GM12878 (cell line): ENCODE measurements at regions not wholly inside any gene's neighbourhood (a gene's known extent, or its start where the extent isn't known, plus 50 kb on each side); places are given as distances from the start of the nearest gene placed in this dataset.

Experiments
- ATAC-seq: fragments of 200-7000 bp; cut with Tn5 transposase; 3 replicates; pipeline ENCODE4 v1.9.1; 2020; ENCODE audit warnings: mild to moderate bottlenecking, moderate library complexity
- BruUV-seq: library from RNA; stranded (reverse); fragments of 400-500 nt; replicated peaks from 2 replicates; lab custom pipeline; 2021; lab: Mats Ljungman, UMichigan
- CTCF ChIA-PET: fragments of 300-600 bp; sonication (Branson Sonifier 250); formaldehyde crosslinking; extraction: SDS; loops from one replicate; lab custom pipeline; 2021; ENCODE audit warnings: inconsistent platforms; lab: Yijun Ruan, JAX
- POLR2A ChIA-PET: fragments of 350-600 bp; formaldehyde crosslinking; extraction: SDS; loops from one replicate; lab custom pipeline; 2021; ENCODE audit warnings: inconsistent platforms; lab: Charles Lee
- RAD21 ChIA-PET: fragments of 300-600 bp; sonication (Branson Sonifier 250); formaldehyde crosslinking; loops from one replicate; lab custom pipeline; 2023; ENCODE audit warnings: antibody characterized with exemption; ENCODE audit not compliant: unreplicated experiment; lab: Charles Lee
- SMC1A ChIA-PET: fragments of 300-600 bp; sonication (Branson Sonifier 250); formaldehyde crosslinking; loops from one replicate; lab custom pipeline; 2023; ENCODE audit not compliant: unreplicated experiment, uncharacterized antibody; lab: Charles Lee
- DNase-seq: peaks from one replicate; pipeline ENCODE4 v3.0.0-alpha.2; 2011; ENCODE audit warnings: low read depth, low spot score
- FAIRE-seq: peaks from 3 replicates; lab custom pipeline; 2011; peaks lifted over from hg19 to GRCh38; lab: Jason Lieb, UNC
- H2AFZ ChIP-seq: 2 replicates; pipeline ENCODE4 v1.6.0; 2011; ENCODE audit warnings: low read depth, low read length, control low read depth; ENCODE audit not compliant: control insufficient read depth
- H3K27ac ChIP-seq: 2 replicates; pipeline ENCODE4 v1.5.1; 2011; ENCODE audit warnings: control low read depth; ENCODE audit not compliant: control insufficient read depth, insufficient read depth
- H3K27me3 ChIP-seq, 2 experiments: replicated peaks in 1 of 2; 2 replicates each; pipeline versions ENCODE4 v1.6.0 to v1.6.1; 2011; ENCODE audit warnings: low read length in 1 of 2; ENCODE audit not compliant: control insufficient read depth in 2 of 2, insufficient read depth in 2 of 2
- H3K36me3 ChIP-seq, 2 experiments: 2 replicates each; pipeline ENCODE4 v1.5.1; 2011; ENCODE audit warnings: low read length in 1 of 2; ENCODE audit not compliant: control insufficient read depth in 2 of 2, insufficient read depth in 2 of 2
- H3K4me1 ChIP-seq: 2 replicates; pipeline ENCODE4 v1.6.1; 2011; ENCODE audit warnings: mild to moderate bottlenecking, low read length, moderate library complexity, mixed read lengths; ENCODE audit not compliant: control insufficient read depth, insufficient read depth
- H3K4me2 ChIP-seq: 2 replicates; pipeline ENCODE4 v1.6.0; 2011; ENCODE audit warnings: control low read depth; ENCODE audit not compliant: control insufficient read depth, insufficient read depth
- H3K4me3 ChIP-seq: fragments of 200-600 bp; sonication (generic); 2 replicates; pipeline ENCODE4 v1.5.1; 2016
- H3K79me2 ChIP-seq: 2 replicates; pipeline ENCODE4 v1.6.0; 2011; ENCODE audit warnings: low read length; ENCODE audit not compliant: control insufficient read depth, insufficient read depth
- H3K9ac ChIP-seq: 2 replicates; pipeline ENCODE4 v1.8.0; 2011; ENCODE audit warnings: low read length, control low read depth, mixed read lengths; ENCODE audit not compliant: control insufficient read depth, insufficient read depth
- H3K9me3 ChIP-seq: replicated peaks from 3 replicates; pipeline ENCODE4 v1.5.1; 2011; ENCODE audit warnings: mild to moderate bottlenecking, low read length; ENCODE audit not compliant: control insufficient read depth, insufficient read depth
- H4K20me1 ChIP-seq: 2 replicates; pipeline ENCODE4 v1.6.0; 2011; ENCODE audit not compliant: control insufficient read depth, insufficient read depth
- BHLHE40 ChIP-seq, 2 experiments: fragments of 450-650 bp in 1 of 2; IDR thresholded peaks; 2 replicates each; pipeline ENCODE4 v1.6.1; 2011 to 2017; ENCODE audit warnings: low read depth in 2 of 2, borderline replicate concordance in 1 of 2, improper control_type of control experiment in 1 of 2, low read length in 1 of 2, mild to moderate bottlenecking in 1 of 2
- CHD1 ChIP-seq: IDR thresholded peaks from 2 replicates; pipeline ENCODE4 v1.6.1; 2012; ENCODE audit warnings: low read depth, low read length, improper control_type of control experiment
- E2F4 ChIP-seq: IDR thresholded peaks from 2 replicates; pipeline ENCODE4 v1.6.1; 2012; ENCODE audit warnings: low read depth, low read length, improper control_type of control experiment
- GATAD2B ChIP-seq: fragments of 450-650 bp; conservative IDR thresholded peaks from 2 replicates; pipeline ENCODE4 v1.6.1; 2017; ENCODE audit warnings: low read depth, mild to moderate bottlenecking, moderate library complexity
- HDGF ChIP-seq: fragments of 450-650 bp; IDR thresholded peaks from 2 replicates; pipeline ENCODE4 v1.6.1; 2016; ENCODE audit warnings: antibody characterized with exemption
- IKZF1 ChIP-seq: fragments of 450-650 bp; conservative IDR thresholded peaks from 2 replicates; pipeline ENCODE4 v1.6.1; 2017; ENCODE audit warnings: antibody characterized with exemption, mild to moderate bottlenecking
- KDM1A ChIP-seq: fragments of 200-600 bp; sonication (generic); IDR thresholded peaks from 2 replicates; pipeline ENCODE4 v1.6.1; 2016; ENCODE audit warnings: borderline replicate concordance
- MYC ChIP-seq: IDR thresholded peaks from 2 replicates; pipeline ENCODE4 v1.6.1; 2011; ENCODE audit warnings: mild to moderate bottlenecking, low read length, moderate library complexity, inconsistent platforms; ENCODE audit not compliant: insufficient read depth, insufficient replicate concordance, insufficient read length, severe bottlenecking
- NFYB ChIP-seq: IDR thresholded peaks from 2 replicates; pipeline ENCODE4 v1.6.1; 2011; ENCODE audit warnings: low read depth, mild to moderate bottlenecking, low read length, improper control_type of control experiment, moderate library complexity; ENCODE audit not compliant: insufficient read depth
- NR2F1 ChIP-seq: fragments of 450-650 bp; conservative IDR thresholded peaks from 2 replicates; pipeline ENCODE4 v1.6.1; 2017; ENCODE audit warnings: mild to moderate bottlenecking
- RAD51 ChIP-seq: fragments of 450-650 bp; IDR thresholded peaks from 2 replicates; pipeline ENCODE4 v1.6.1; 2016; ENCODE audit warnings: moderate library complexity, mild to moderate bottlenecking, inconsistent platforms
- SMARCA5 ChIP-seq: fragments of 450-650 bp; IDR thresholded peaks from 2 replicates; pipeline ENCODE4 v1.6.1; 2017; ENCODE audit warnings: mild to moderate bottlenecking
- SMC3 ChIP-seq: IDR thresholded peaks from 2 replicates; pipeline ENCODE4 v1.6.1; 2011; ENCODE audit warnings: low read length, improper control_type of control experiment, borderline replicate concordance
- YY1 ChIP-seq: IDR thresholded peaks from 2 replicates; pipeline ENCODE4 v1.6.1; 2011; ENCODE audit warnings: low read depth, mild to moderate bottlenecking, low read length
- ZBED1 ChIP-seq: IDR thresholded peaks from 2 replicates; pipeline ENCODE4 v1.6.1; 2016; ENCODE audit warnings: borderline replicate concordance
- ZNF24 ChIP-seq: fragments of 450-650 bp; IDR thresholded peaks from 2 replicates; pipeline ENCODE4 v1.6.1; 2017; ENCODE audit warnings: antibody characterized with exemption, mild to moderate bottlenecking
- WGBS: methylation state at CpG from one replicate; pipeline ENCODE4 v1.1.6; 2016; ENCODE audit warnings: low lambda C conversion rate; ENCODE audit not compliant: insufficient replicate concordance, insufficient coverage; ENCODE audit errors: missing lambda C conversion rate; 5-methylcytosine and 5-hydroxymethylcytosine counted together
- in situ Hi-C: fragments of 300-500 bp; cut with MboI; formaldehyde crosslinking; loops from 9 replicates; pipeline ENCODE4 v1.14.3; 2018; ENCODE audit warnings: mixed read lengths
- intact Hi-C: fragments of 100-400 bp; cut with micrococcal nuclease; formaldehyde crosslinking; loops from one replicate; pipeline ENCODE4 v1.14.2; 2022; ENCODE audit not compliant: unreplicated experiment
- TF ChIP-seq, protein P1 (sequence below): fragments of 450-650 bp; IDR thresholded peaks from 2 replicates; pipeline ENCODE4 v1.6.1; 2017; ENCODE audit warnings: borderline replicate concordance

DNA sequence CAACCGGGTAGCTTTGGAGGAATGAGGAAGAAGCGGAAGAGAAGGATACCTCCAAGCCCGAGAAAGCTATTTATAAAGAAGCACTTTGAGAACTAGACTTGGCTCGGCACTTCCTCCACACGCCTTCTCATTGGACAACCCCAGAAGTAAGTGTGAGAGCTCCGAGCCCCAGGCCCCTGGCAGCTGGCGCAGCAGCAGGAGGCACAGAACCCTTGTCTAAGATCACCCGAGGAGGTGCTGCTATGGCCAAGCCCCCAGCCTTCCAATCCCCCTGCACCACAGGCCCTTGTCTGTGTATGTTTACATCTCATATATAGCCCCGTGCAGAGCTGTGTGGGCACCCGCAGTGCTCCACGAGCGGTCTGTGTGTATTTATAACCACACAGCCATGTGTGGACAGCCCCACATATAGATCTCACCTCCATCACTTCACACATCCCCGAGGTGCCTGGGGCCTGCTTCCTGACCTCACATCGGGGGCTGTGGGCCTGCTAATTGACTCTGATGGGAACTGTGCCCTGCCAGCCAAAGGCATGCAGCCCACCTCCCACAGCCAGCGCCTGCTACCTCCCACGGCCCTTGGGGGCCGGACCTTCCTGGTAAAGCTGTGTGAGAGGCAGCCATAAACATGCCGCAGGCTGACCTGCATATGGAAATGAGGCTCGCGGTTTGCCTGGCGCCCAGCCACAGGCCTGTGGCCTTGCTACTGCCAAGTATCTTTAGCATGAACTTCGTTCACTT lies 96.1 kb downstream of the C17orf67 start:
- H3K27me3 ChIP-seq: no peaks in the 10 kb centered on the region; a peak in 2 of 4 replicates
- H3K9ac ChIP-seq: no peak overlapping the region
- SMC1A ChIA-PET: no interaction called here
- no peaks in the 10 kb centered on the region for H4K20me1 ChIP-seq
- DNase-seq: no peak
- no peak overlapping the region for H3K27ac ChIP-seq
- H3K4me2 ChIP-seq: no peak overlapping the region
- TF ChIP-seq IKZF1 (peak; percentile 31), BHLHE40 (IDR thresholded peaks at IDR 0.05; ENCODE audit: borderline replicate concordance in 1 of 2, low read depth in 2 of 2, low read length in 1 of 2) (0 out of 4 replicates have a peak, but pooled peaks of 1 of the 2 experiments have one; percentile 10), NR2F1 (peak; percentile 50), ZBED1 (no peak), ZNF24 (no peak), KDM1A (no peak)
- TF ChIP-seq, all 136 proteins: peak for 3
- RAD21 ChIA-PET: no interaction called here
- POLR2A ChIA-PET: interaction anchor here (0.6 kb wide), 1 partner anchor 52 kb away, joined by 3 read pairs; no protein-coding TSS in a partner anchor
- no peaks in the 10 kb centered on the region for H3K36me3 ChIP-seq
- no peak overlapping the region for H2AFZ ChIP-seq
- no peaks in the 10 kb centered on the region for H3K79me2 ChIP-seq
- 21% methylated on average over 22 of the region's 22 CpGs for WGBS
- in situ Hi-C loops: no loop called here
- FAIRE-seq (no peak), ATAC-seq (peak; percentile 57)
- H3K4me1 ChIP-seq: no peaks in the 10 kb centered on the region
- CTCF ChIA-PET: interaction anchor here (1.2 kb wide), 1 partner anchor 70 kb away, joined by 3 read pairs; no protein-coding TSS in a partner anchor
- H3K9me3 ChIP-seq: no peaks in the 10 kb centered on the region
- H3K4me3 ChIP-seq: no peak overlapping the region
- BruUV-seq: no TSS peak
- intact Hi-C loops: no loop called here

GRCh38 chr17:56739376-56739775 lies 94.3 kb downstream of the C17orf67 start:
- DNase-seq (no peak), ATAC-seq (no peak), FAIRE-seq (no peak)
- no peak overlapping the region for H2AFZ ChIP-seq
- SMC1A ChIA-PET: interaction anchor here (0.6 kb wide), 1 partner anchor 597 kb away, joined by 3 read pairs; no protein-coding TSS in a partner anchor
- H3K9me3 ChIP-seq: no peaks in the 10 kb centered on the region
- no peak overlapping the region for H3K4me2 ChIP-seq
- BruUV-seq: no TSS peak
- no peaks in the 10 kb centered on the region for H3K79me2 ChIP-seq
- intact Hi-C loops: no loop called here
- in situ Hi-C loops: no loop called here
- POLR2A ChIA-PET: no interaction called here
- H3K9ac ChIP-seq: no peak overlapping the region
- CTCF ChIA-PET: no interaction called here
- no peak overlapping the region for H3K27ac ChIP-seq
- H3K36me3 ChIP-seq: no peaks in the 10 kb centered on the region
- H3K4me3 ChIP-seq: no peak overlapping the region
- no peaks in the 10 kb centered on the region; a peak in 2 of 4 replicates for H3K27me3 ChIP-seq
- RAD21 ChIA-PET: no interaction called here
- no peaks in the 10 kb centered on the region for H3K4me1 ChIP-seq
- no peaks in the 10 kb centered on the region for H4K20me1 ChIP-seq
- no peak for TF ChIP-seq E2F4
- no peak for TF ChIP-seq NFYB
- no peak for TF ChIP-seq HDGF
- no peak for TF ChIP-seq GATAD2B
- TF ChIP-seq YY1: no peak
- no peak for TF ChIP-seq CHD1
- TF ChIP-seq SMC3: no peak
- no peak for TF ChIP-seq MYC
- no peak for TF ChIP-seq SMARCA5
- no peak for TF ChIP-seq RAD51
- TF ChIP-seq, protein P1, sequence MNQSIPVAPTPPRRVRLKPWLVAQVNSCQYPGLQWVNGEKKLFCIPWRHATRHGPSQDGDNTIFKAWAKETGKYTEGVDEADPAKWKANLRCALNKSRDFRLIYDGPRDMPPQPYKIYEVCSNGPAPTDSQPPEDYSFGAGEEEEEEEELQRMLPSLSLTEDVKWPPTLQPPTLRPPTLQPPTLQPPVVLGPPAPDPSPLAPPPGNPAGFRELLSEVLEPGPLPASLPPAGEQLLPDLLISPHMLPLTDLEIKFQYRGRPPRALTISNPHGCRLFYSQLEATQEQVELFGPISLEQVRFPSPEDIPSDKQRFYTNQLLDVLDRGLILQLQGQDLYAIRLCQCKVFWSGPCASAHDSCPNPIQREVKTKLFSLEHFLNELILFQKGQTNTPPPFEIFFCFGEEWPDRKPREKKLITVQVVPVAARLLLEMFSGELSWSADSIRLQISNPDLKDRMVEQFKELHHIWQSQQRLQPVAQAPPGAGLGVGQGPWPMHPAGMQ: no peak
